Stimulated activated memory B cell treated with anti-CD40 and anti-IgM and Interleukin-4, amounts not matched to agents 10 μg/mL and 1 μg/mL and 100 μg/mL, for 72 hours (primary cell): ENCODE measurements at regions not wholly inside any gene's neighbourhood (a gene's known extent, or its start where the extent isn't known, plus 50 kb on each side); places are given as distances from the start of the nearest gene placed in this dataset.

Source experiments
- ATAC-seq: fragments of 150-1000 bp; cut with Tn5 transposase; 2 replicates; pipeline ENCODE4 v1.10.0; 2021
- H3K27ac Mint-ChIP-seq: one replicate; pipeline ENCODE4 v1.8.0; 2022; ENCODE audit warnings: mild to moderate bottlenecking, mixed read lengths
- H3K27me3 Mint-ChIP-seq: one replicate; pipeline ENCODE4 v1.8.0; 2022; ENCODE audit warnings: mixed read lengths
- H3K36me3 Mint-ChIP-seq: one replicate; pipeline ENCODE4 v1.8.0; 2022; ENCODE audit warnings: mixed read lengths
- H3K4me1 Mint-ChIP-seq: one replicate; pipeline ENCODE4 v1.8.0; 2022; ENCODE audit warnings: mixed read lengths
- H3K4me3 Mint-ChIP-seq: one replicate; pipeline ENCODE4 v1.8.0; 2022; ENCODE audit warnings: mild to moderate bottlenecking, moderate library complexity, mixed read lengths
- H3K9me3 Mint-ChIP-seq: one replicate; pipeline ENCODE4 v1.8.0; 2022; ENCODE audit warnings: mixed read lengths

DNA sequence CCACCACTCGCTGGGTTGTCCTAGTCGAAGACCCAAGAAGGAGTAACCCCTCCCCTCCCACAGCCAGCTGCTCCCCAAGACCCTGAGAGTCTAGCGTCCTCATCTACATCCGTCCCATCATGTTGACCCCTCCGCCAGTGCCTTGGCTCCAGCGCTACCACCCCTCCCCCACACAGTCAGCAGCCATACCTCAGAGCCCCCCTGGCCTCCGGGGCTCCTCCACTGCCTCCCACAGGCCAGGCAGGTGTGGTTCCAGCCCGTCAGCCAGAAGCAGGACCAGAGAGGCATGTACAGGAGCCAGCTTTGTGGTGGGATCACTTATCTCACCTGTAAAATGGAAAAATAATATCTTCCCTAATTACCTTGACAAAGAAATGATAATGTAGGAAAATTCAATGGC, 51.5 kb upstream of the PHF21B start:
- Mint-ChIP-seq H3K4me3 (no peak overlapping the region), H3K4me1 (peaks cover 10% of the 10 kb centered on the region), H3K9me3 (no peaks in the 10 kb centered on the region), H3K27me3 (peaks cover 37% of the 10 kb centered on the region), H3K27ac (no peak overlapping the region), H3K36me3 (no peaks in the 10 kb centered on the region)
- no peak for ATAC-seq

DNA sequence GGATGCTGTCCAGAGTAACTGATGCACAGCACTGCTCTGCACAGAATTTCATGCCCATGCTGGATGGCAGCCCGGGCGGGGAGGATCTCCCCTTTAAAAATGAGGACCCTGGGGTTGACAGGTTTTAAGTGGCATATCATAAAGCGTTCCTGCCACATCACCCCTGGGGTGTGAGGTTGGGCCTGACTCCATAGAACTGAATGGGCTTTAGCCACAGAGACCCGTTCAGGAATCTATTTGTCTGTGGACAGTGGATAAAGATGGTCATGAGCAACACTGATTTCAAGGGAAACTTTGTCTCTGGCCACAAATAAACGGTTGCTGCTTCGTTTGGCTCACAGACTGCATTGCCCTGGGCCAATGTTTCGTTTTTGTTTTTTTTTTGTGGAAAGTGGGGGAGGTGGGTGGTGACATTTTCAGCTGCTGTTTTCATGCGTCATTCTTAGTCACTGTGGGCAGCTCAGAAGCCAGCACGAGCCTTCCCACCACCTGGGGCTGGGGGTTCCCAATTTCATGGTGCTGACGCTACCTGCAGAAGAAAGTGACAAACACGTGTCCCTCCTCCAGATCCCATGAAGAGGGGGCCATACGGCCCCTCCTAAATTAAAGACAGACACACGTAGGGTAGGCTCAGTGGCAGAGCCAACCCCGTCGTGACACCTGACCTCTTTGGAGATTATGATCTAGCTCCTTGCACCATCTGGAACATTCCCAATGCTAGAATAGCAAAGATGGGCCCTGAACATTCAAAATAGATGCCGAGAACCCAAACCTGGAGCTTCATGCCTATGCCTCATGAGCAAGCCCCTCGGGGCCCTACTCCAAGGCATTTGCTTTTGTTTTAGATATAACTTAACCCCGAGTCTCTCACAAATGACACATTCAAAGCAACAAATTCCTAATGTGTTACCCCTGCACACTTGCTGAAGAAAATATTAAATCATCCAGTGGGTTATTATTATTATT, 54.8 kb upstream of the PHF21B start:
- peak; percentile 77 for ATAC-seq
- no peak overlapping the region for H3K4me3 Mint-ChIP-seq
- peaks cover 10% of the 10 kb centered on the region for H3K4me1 Mint-ChIP-seq
- peaks cover 38% of the 10 kb centered on the region for H3K27me3 Mint-ChIP-seq
- no peaks in the 10 kb centered on the region for H3K36me3 Mint-ChIP-seq
- peaks cover 9% of the 10 kb centered on the region for H3K9me3 Mint-ChIP-seq
- H3K27ac Mint-ChIP-seq, result no peak overlapping the region

DNA sequence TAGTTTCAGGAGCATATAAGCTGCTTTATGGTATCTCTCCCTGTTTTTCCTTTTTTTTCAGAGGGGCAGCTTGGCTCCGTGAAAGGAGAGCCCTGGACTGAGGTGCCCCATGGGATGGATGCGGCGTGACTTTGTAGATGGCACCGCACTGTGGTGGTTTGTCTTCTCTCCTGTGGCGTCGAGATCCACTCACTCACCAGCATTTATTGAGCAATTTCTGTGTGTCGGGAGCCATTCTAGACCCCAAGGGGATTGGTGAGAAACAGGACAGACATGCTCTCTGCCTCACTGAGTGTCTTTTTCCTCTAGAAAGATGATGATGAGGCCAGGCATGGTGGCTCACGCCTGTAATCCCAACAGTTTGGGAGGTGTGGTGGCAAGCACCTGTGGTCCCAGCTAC, 55.9 kb upstream of the PHF21B start:
- no peak overlapping the region for H3K4me3 Mint-ChIP-seq
- H3K4me1 Mint-ChIP-seq, result peaks cover 10% of the 10 kb centered on the region
- H3K27me3 Mint-ChIP-seq, result peaks cover 48% of the 10 kb centered on the region
- peaks cover 9% of the 10 kb centered on the region for H3K9me3 Mint-ChIP-seq
- H3K36me3 Mint-ChIP-seq, result no peaks in the 10 kb centered on the region
- no peak overlapping the region for H3K27ac Mint-ChIP-seq
- no peak for ATAC-seq

DNA sequence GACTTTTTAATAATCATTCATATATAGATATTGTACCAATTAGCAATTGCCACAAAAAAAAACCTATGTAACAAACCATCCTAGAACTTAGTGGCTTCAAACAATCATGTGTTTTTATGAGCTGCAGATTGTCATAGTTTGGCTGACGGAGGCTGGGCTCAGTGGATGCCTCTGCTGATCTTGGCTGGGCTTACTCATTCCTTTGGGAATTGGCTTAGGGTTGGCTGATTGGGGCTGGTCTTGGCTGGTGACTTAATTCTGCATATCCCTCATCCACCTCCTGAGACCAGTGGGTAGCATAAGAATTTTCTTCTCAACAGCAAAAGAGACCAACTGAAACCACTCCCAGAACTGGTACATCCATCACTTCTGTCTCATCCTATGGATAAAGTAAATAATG, 57.9 kb upstream of the PHF21B start:
- Mint-ChIP-seq H3K4me1 (peaks cover 15% of the 10 kb centered on the region), H3K9me3 (peaks cover 9% of the 10 kb centered on the region), H3K27ac (no peak overlapping the region), H3K4me3 (no peak overlapping the region), H3K27me3 (peaks cover 56% of the 10 kb centered on the region), H3K36me3 (no peaks in the 10 kb centered on the region)
- ATAC-seq, result no peak

DNA sequence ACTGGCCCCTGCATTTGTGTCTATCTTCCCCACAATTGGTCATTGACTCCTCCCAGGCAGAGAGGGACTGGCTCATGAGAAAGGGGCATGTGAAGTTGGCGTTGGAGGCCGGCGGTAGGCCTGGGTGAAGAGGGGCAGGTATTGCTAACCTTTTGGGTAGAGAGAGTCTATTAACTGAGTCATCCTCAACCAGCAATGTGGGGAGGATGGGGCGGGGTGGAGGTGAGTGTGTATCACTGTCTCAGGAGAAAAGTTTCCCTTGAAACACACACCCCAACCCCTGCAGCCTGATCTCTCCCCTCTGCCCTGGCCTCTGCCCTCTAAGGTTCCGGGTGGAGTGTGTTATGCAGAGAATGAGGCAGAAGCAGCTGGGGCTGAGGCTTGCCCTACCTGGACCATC, 60.1 kb upstream of the PHF21B start:
- Mint-ChIP-seq H3K27ac (no peak overlapping the region), H3K4me3 (no peak overlapping the region), H3K36me3 (no peaks in the 10 kb centered on the region), H3K9me3 (peaks cover 9% of the 10 kb centered on the region), H3K4me1 (peaks cover 10% of the 10 kb centered on the region), H3K27me3 (peaks cover 59% of the 10 kb centered on the region)
- ATAC-seq, result peak; percentile 13

DNA sequence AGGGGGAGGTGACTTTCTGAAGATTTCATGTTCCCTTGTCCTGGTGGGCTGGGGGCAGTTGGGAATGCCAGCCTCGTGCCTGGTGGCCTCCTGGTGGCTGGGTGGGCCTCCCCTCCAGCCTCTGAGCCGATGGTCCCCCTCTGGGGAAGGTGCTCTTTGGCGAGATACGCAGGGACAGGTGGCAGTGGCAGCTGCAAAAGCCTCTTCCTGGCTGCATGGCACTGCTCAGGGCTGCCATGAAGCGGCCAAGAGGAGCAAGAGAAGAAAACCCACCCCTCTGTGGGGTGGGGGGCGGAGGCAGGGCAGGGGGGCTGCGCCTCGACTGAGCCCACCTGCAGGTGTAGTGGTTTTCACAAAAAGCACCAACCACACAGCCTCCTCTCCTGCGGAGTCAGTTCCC, 61.8 kb upstream of the PHF21B start:
- H3K27me3 Mint-ChIP-seq, result peaks cover 65% of the 10 kb centered on the region
- H3K27ac Mint-ChIP-seq, result no peak overlapping the region
- peaks cover 9% of the 10 kb centered on the region for H3K9me3 Mint-ChIP-seq
- H3K36me3 Mint-ChIP-seq, result no peaks in the 10 kb centered on the region
- no peak overlapping the region for H3K4me3 Mint-ChIP-seq
- no peak for ATAC-seq
- H3K4me1 Mint-ChIP-seq, result peaks cover 10% of the 10 kb centered on the region

DNA sequence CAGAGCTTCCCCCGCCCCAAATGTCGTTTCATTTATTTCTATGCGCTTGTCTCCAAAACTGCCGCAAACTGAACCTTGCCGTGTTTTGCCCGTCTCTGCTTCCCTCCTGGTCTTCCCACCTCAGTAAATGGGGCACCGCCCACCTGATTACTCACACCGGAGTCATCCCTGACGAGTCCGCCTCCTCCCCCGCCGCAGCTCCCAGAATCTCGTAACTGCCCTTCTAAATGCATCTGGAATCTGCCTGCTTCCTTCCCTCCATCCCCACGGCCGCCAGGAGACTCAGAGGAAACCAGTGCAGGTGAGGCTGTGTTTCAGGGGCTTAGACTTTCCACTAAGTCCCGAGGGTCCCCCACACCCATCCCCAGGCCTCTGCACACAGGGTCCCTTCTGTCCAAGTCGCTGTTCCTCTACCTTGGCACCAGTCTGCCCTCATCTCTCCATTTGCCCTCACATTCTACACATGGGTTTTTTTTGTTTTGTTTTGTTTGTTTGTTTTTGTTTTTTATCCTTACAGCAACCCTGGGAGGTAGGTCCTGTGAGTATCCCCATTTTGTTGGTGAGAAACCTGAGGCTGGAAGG, 62.6 kb upstream of the PHF21B start:
- no peaks in the 10 kb centered on the region for H3K36me3 Mint-ChIP-seq
- no peak overlapping the region for H3K27ac Mint-ChIP-seq
- peaks cover 10% of the 10 kb centered on the region for H3K4me1 Mint-ChIP-seq
- H3K4me3 Mint-ChIP-seq, result no peak overlapping the region
- H3K27me3 Mint-ChIP-seq, result peaks cover 65% of the 10 kb centered on the region
- H3K9me3 Mint-ChIP-seq, result peaks cover 9% of the 10 kb centered on the region
- ATAC-seq, result no peak

DNA sequence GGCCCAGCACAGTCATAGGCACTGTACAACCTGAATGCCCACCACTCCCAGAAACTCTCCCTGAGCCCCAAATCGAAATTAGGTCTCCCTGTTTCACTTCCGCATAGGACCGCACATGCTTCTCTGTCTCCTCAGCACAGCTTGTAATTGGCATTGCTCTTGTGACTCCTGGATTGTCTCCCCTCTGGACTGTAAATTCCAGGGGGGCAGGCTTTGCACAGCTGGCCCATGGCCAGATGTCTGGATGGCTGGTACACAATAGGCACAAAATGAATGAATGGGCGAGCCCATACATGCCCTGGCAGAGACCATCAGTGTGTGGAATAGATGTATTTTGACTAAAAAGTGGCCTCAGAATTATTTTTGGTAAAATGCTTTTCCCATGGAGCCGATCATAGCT, 63.3 kb upstream of the PHF21B start:
- Mint-ChIP-seq H3K36me3 (no peaks in the 10 kb centered on the region), H3K4me3 (no peak overlapping the region), H3K27ac (no peak overlapping the region), H3K9me3 (peaks cover 6% of the 10 kb centered on the region), H3K4me1 (peaks cover 10% of the 10 kb centered on the region), H3K27me3 (peaks cover 65% of the 10 kb centered on the region)
- no peak for ATAC-seq

DNA sequence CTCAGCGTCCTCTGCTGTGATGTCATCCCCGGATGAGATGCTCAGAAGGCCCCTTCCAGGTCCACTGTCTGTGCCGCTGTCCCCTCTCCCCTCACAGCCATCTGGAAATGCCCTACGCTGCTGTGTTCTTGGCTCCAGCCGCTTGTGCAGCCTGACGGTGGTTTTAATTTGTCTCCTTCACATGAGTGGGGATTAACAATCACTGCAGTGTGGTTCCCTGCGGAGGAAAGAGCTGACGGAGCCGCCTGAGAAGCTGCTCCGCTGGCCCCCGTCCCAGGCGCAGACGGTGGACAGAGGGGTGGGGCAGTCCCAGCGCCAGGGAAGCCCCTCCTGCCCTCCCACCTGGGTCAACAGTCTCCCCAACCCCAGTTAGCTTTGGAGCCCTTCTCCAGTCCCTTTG, 67.5 kb upstream of the PHF21B start:
- no peak overlapping the region for H3K4me3 Mint-ChIP-seq
- peaks cover 9% of the 10 kb centered on the region for H3K4me1 Mint-ChIP-seq
- H3K27me3 Mint-ChIP-seq, result peaks cover 47% of the 10 kb centered on the region
- no peak overlapping the region for H3K27ac Mint-ChIP-seq
- no peak for ATAC-seq
- peaks cover 5% of the 10 kb centered on the region for H3K9me3 Mint-ChIP-seq
- H3K36me3 Mint-ChIP-seq, result peaks cover 6% of the 10 kb centered on the region

DNA sequence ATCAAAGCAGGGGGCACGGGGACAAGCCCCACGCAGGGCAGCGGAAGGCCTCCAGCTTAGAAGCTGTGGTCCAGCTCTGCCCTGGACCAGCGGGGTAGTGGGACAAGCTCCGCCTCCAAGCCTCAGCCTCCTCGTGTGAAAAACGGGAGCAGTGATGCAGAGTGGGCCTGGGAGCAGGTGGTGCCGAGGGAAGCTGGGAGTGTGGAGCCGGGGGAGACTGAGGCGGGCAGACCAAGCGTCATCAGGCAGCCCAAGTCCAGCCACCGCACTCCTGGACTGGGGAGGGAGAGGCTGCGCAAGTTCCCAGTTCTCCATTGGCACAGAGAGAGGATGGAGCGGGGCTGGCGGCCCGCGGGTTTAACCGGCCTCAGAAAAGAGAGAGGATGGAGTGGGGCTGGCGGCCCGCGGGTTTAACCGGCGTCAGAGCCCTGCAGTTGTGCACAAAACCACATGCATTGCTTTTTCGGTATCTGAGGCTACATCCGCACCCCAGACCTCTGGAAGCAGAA, 68.1 kb upstream of the PHF21B start:
- Mint-ChIP-seq H3K4me3 (no peak overlapping the region), H3K27me3 (peaks cover 47% of the 10 kb centered on the region), H3K36me3 (peaks cover 6% of the 10 kb centered on the region), H3K27ac (no peak overlapping the region), H3K4me1 (peaks cover 3% of the 10 kb centered on the region), H3K9me3 (peaks cover 5% of the 10 kb centered on the region)
- ATAC-seq, result no peak

DNA sequence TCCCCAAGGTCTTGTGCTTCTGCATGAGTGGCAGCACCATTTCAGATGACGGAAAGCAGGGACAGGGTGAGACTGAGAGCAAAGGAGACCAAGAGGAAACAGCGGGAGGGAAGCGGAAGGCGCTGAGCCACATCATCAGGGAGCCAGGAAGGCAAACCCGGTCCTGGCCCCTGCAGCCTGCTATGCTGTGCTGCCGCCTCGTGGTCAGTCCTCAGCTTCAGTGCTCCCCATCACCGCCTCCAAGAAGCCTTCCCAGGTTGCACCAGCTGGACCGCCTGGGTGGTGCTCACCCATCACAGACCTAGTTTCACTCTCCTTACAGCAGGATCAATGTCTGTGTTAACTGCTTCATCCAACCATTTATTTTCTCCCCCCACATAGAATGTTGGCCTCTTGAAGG, 73.0 kb upstream of the PHF21B start:
- peaks cover 5% of the 10 kb centered on the region for H3K9me3 Mint-ChIP-seq
- peaks cover 6% of the 10 kb centered on the region for H3K36me3 Mint-ChIP-seq
- H3K4me1 Mint-ChIP-seq, result no peaks in the 10 kb centered on the region
- no peak for ATAC-seq
- no peak overlapping the region for H3K27ac Mint-ChIP-seq
- H3K4me3 Mint-ChIP-seq, result no peak overlapping the region
- peaks cover 47% of the 10 kb centered on the region for H3K27me3 Mint-ChIP-seq

DNA sequence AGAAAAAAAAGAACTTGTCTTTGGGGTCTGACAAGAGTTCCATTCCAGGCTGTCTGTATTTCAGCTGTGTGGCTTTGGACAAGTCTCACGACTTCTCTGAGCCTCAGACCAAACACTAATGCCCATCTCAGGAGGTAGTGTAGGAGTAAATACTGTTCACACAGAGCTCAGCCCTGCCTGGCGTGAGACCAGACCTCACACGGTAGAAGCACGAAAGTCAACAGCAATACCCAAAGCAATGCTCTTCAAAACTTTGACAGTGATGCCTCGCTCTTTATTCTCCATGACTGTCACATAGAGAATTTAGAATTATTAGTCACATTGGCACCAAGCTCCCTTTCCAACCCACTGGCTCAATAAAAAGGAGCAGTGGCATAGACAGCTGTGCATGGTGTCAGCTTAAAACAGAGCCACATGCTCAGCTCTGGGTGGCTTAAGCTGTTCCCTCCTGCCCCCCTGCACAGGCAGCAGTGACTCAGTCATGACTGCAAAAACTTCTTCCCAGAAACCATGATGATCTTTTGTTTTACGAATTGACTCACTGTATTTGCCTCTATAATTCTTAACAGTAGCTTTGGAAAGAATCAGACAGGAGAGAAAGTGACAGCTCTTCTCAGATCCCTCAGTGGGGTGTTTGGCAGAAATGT, 74.0 kb upstream of the PHF21B start:
- peaks cover 47% of the 10 kb centered on the region for H3K27me3 Mint-ChIP-seq
- ATAC-seq, result no peak
- no peak overlapping the region for H3K27ac Mint-ChIP-seq
- no peaks in the 10 kb centered on the region for H3K4me1 Mint-ChIP-seq
- H3K36me3 Mint-ChIP-seq, result peaks cover 6% of the 10 kb centered on the region
- peaks cover 5% of the 10 kb centered on the region for H3K9me3 Mint-ChIP-seq
- H3K4me3 Mint-ChIP-seq, result no peak overlapping the region

DNA sequence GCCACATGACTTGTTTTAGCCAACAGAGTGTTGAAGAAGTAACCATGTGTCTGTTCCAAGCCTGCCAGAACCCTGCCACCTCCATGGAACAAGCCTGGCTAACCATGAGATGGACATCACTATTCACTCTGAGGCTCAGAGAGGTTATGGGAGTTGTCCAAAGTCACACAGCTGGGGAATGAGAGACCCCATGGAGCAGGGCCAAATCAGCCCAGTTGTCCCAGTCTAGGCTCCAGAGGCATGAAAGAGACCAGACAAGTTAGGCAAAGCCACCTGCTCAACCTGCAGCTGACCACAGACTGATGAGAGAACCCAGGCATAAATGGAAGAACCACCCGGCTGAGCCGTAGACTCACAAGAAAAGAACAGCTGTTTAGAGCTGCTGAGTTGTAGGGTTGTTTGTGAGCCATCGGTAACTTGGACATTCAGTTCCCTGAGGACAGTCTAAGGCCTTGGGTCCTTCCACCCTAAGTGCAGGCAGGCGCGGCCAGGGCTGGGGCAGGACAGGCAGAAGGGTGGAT, 74.7 kb upstream of the PHF21B start:
- no peak for ATAC-seq
- Mint-ChIP-seq H3K4me3 (no peak overlapping the region), H3K4me1 (no peaks in the 10 kb centered on the region), H3K27me3 (peaks cover 47% of the 10 kb centered on the region), H3K36me3 (peaks cover 6% of the 10 kb centered on the region), H3K9me3 (peaks cover 5% of the 10 kb centered on the region), H3K27ac (no peak overlapping the region)

DNA sequence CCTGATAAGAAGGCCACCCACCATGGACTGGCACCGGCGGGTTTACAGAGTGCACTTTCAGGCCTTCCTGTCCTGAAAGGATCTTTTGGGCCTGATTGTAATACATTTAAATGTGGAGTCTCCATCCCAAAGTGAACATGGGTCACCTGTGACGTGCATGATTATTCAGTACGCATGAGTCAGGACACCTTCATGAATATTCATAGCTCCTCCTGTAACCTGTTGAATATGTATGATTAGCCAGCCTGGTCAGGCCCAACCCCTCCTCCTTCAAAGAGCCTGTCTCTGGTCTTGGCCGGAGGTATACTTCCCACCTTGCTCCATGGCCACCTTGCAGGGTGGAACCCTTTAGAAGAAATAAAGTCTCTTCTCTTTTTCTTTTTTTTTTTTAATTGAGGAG, 75.9 kb upstream of the NUP50 start:
- no peak overlapping the region for H3K27ac Mint-ChIP-seq
- peaks cover 42% of the 10 kb centered on the region for H3K27me3 Mint-ChIP-seq
- no peaks in the 10 kb centered on the region for H3K4me1 Mint-ChIP-seq
- no peak for ATAC-seq
- H3K36me3 Mint-ChIP-seq, result no peaks in the 10 kb centered on the region
- H3K9me3 Mint-ChIP-seq, result no peaks in the 10 kb centered on the region
- no peak overlapping the region for H3K4me3 Mint-ChIP-seq

DNA sequence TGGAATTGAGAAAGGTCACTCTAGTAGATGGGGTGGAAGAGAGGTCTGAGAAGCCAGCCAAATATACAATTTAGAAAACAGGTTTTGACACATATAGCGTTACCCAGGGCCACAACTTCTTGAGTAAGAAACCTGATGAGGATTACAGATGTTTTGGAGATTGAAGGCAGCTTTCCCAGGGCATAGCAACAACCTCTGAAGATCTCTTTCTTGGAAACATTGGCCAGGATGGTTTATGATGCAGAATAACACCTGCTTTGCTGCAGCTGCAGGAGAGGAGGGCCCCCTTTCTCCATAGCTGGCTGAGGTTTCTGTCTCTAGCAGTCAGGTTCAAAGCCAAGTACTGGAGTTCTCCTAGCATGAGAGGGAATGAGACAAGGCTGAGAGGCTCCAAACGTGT, 75.1 kb upstream of the NUP50 start:
- Mint-ChIP-seq H3K27ac (no peak overlapping the region), H3K27me3 (peaks cover 39% of the 10 kb centered on the region), H3K36me3 (no peaks in the 10 kb centered on the region), H3K4me3 (no peak overlapping the region), H3K4me1 (no peaks in the 10 kb centered on the region), H3K9me3 (no peaks in the 10 kb centered on the region)
- ATAC-seq, result no peak
